Activated naive CD4-positive, alpha-beta T cell treated with anti-CD3 and anti-CD28 coated beads for 36 hours (primary cell): ENCODE measurements at regions not wholly inside any gene's neighbourhood (a gene's known extent, or its start where the extent isn't known, plus 50 kb on each side); places are given as distances from the start of the nearest gene placed in this dataset.

Source experiments
- CTCF ChIA-PET: fragments of 350-600 bp; sonication (Branson Sonifier 250); formaldehyde crosslinking; loops from one replicate; lab custom pipeline; 2021; ENCODE audit warnings: antibody characterized with exemption; lab: Charles Lee
- DNase-seq: peaks from one replicate; pipeline ENCODE4 v3.0.0-alpha.2; 2020
- H3K27ac Mint-ChIP-seq: one replicate; pipeline ENCODE4 v1.8.0; 2021; ENCODE audit warnings: mild to moderate bottlenecking, mixed read lengths
- H3K27me3 Mint-ChIP-seq: one replicate; pipeline ENCODE4 v1.8.0; 2021; ENCODE audit warnings: low read depth, mixed read lengths
- H3K36me3 Mint-ChIP-seq: one replicate; pipeline ENCODE4 v1.8.0; 2021; ENCODE audit warnings: low read depth, mixed read lengths
- H3K4me1 Mint-ChIP-seq: one replicate; pipeline ENCODE4 v1.8.0; 2021; ENCODE audit warnings: low read depth, mixed read lengths
- H3K4me3 Mint-ChIP-seq: one replicate; pipeline ENCODE4 v1.8.0; 2021; ENCODE audit warnings: mild to moderate bottlenecking, moderate library complexity, mixed read lengths
- H3K9me3 Mint-ChIP-seq: one replicate; pipeline ENCODE4 v1.8.0; 2021; ENCODE audit warnings: mixed read lengths
- intact Hi-C: fragments of 100-400 bp; cut with micrococcal nuclease; formaldehyde crosslinking; loops from one replicate; pipeline ENCODE4 v1.15.1; 2023

DNA sequence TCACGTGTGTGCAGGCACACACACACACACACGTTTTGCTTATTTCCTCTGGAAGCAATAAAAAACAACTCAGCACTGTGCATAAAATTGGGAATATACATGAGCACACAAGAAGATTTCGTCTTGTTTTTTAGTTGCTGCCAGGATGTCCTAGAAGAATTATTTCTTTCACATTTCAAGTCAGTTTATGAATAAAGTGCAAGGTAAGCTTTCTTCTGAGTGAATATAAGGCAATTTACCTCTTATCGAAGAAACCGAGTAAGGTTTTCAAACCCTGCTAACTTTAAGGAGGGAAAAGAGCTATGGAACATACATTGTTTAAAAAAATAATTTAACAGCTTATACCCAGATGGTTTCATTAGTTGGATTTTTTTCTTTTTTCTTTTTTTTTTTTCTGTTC lies 855.4 kb upstream of the NR2F2 start:
- CTCF ChIA-PET = no interaction called here

DNA sequence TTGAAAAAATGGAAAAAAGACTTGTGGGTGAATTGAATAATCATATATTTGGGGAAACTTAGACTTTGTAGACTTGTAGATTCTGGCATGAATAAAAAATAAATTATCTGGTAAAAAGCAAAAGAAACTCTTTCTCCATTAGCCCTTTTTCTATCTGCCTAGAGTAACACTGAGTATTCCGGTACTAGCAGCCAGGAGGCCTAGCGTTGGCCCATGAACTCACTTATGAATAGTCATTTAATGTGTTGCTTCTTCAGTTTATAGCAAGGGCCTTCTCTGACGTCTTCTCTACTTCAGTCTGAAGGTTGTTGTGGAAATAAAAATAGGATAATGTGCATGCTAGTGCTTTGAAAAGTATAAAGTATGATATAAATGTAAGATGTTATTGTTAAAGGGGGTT lies 851.2 kb upstream of the NR2F2 start:
- H3K36me3 Mint-ChIP-seq = no peaks in the 10 kb centered on the region
- H3K4me3 Mint-ChIP-seq = no peak overlapping the region
- H3K9me3 Mint-ChIP-seq = peaks cover 3% of the 10 kb centered on the region
- H3K4me1 Mint-ChIP-seq = no peaks in the 10 kb centered on the region
- DNase-seq = no peak
- no peak overlapping the region for H3K27ac Mint-ChIP-seq
- H3K27me3 Mint-ChIP-seq = peaks cover 8% of the 10 kb centered on the region
- CTCF ChIA-PET = no interaction called here
- intact Hi-C loops = no loop called here

More for the DNA sequence above, 855.4 kb upstream of the NR2F2 start:
- peaks cover 8% of the 10 kb centered on the region for H3K27me3 Mint-ChIP-seq
- no peaks in the 10 kb centered on the region for H3K4me1 Mint-ChIP-seq
- DNase-seq = no peak
- H3K9me3 Mint-ChIP-seq = no peaks in the 10 kb centered on the region
- intact Hi-C loops = no loop called here
- no peaks in the 10 kb centered on the region for H3K36me3 Mint-ChIP-seq
- no peak overlapping the region for H3K27ac Mint-ChIP-seq
- no peak overlapping the region for H3K4me3 Mint-ChIP-seq

DNA sequence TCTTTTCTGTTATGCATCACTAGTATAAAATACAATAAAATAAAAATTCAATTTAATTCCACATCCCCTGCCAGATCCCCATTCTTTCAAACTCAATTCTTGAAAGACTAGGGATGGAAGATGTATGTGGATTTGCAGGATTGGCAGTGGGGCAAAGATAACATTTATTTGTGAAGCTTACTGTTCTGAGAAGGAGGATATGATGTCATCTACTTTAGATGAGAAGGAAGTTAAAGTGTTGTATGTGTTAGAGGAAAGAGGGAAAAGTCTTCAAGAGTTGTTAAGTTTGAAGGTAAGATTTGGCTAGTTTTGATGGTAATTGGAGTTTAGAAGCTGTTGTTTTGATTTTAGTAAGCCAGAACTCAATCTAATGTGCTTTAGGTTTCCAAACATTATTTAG lies 845.1 kb upstream of the NR2F2 start:
- H3K27me3 Mint-ChIP-seq = no peaks in the 10 kb centered on the region
- no peak overlapping the region for H3K27ac Mint-ChIP-seq
- no peak for DNase-seq
- peaks cover 2% of the 10 kb centered on the region for H3K4me1 Mint-ChIP-seq
- no peak overlapping the region for H3K4me3 Mint-ChIP-seq
- H3K36me3 Mint-ChIP-seq = no peaks in the 10 kb centered on the region
- intact Hi-C loops = no loop called here
- CTCF ChIA-PET = no interaction called here
- H3K9me3 Mint-ChIP-seq = peaks cover 17% of the 10 kb centered on the region

DNA sequence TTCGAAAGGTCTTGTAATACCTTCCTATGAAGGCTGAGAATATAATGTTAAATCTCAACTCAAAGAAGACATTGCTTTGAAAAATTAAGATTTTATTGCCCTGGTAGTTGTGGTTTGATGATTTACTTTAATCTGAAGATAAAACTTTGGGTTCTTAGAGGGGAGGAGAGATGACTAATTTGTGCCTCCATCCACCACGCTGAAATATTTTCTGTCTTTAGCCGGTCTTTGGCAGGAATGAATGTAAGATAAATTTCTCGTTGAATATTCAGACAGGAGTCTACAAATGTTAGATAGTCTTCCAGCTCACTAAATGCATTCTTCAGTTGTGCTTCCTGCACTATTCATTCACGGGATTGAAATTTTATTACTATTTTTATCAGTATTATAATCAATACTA lies 844.3 kb upstream of the NR2F2 start:
- Mint-ChIP-seq H3K27ac (no peak overlapping the region), H3K27me3 (no peaks in the 10 kb centered on the region), H3K4me3 (no peak overlapping the region), H3K9me3 (peaks cover 17% of the 10 kb centered on the region), H3K4me1 (peaks cover 2% of the 10 kb centered on the region), H3K36me3 (no peaks in the 10 kb centered on the region)
- no peak for DNase-seq
- CTCF ChIA-PET = no interaction called here
- intact Hi-C loops = no loop called here

DNA sequence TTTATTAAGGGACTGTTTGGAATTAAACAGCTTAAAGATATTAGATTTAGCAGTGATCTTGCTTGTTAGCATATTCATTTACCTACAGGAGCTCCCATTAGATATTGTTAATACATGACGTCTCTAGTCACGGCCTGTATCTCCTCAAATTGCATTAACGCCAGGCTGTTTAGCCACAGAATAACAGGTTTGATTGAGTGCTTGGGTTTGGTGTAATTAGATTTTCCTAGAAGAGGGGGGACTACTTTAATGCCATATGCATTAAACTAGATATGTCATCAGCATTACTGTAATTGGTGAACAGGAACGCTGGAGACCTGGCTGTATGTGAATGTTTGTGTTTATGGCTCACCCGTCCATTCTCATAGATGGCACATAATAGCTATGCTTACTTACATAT lies 841.4 kb upstream of the NR2F2 start:
- Mint-ChIP-seq H3K27ac (no peak overlapping the region), H3K36me3 (no peaks in the 10 kb centered on the region), H3K9me3 (peaks cover 16% of the 10 kb centered on the region), H3K4me3 (no peak overlapping the region), H3K27me3 (no peaks in the 10 kb centered on the region), H3K4me1 (peaks cover 2% of the 10 kb centered on the region)
- intact Hi-C loops = no loop called here
- DNase-seq = no peak
- CTCF ChIA-PET = no interaction called here

DNA sequence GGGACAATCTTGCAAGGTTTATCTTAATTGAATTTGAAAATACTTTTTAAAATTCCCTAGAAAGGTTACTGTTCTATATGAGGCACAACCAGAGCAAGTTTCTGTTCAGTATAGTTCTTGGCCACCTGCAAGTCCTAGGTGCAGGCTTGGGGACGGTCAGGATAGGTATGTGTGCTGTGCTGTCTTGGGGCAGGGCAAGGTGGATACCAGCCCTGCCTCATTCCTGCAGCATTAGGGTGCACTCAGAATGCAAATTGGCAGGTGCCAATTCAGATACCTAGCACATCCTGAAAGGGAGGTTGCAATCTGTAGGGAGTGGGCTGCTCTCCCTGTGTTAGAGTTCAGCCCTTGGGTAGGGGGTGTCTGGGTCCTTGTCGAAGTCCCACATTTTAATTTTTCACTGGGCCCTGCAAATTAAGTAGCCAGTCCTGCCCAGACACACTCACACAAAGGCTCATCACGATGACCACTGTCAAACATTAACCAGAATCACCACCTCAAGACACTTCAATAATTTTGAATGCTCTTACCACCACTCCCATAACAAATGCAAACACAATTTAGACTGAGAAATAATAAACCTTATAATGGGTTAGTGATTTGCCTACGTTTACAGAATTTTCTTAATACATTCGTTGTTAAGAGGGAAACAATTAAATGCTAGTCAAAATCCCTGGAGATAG lies 838.0 kb upstream of the NR2F2 start:
- Mint-ChIP-seq H3K27me3 (peaks cover 11% of the 10 kb centered on the region), H3K36me3 (peaks cover 1% of the 10 kb centered on the region), H3K4me3 (no peak overlapping the region), H3K27ac (no peak overlapping the region), H3K4me1 (no peaks in the 10 kb centered on the region), H3K9me3 (no peaks in the 10 kb centered on the region)
- intact Hi-C loops = no loop called here
- CTCF ChIA-PET = no interaction called here
- no peak for DNase-seq

DNA sequence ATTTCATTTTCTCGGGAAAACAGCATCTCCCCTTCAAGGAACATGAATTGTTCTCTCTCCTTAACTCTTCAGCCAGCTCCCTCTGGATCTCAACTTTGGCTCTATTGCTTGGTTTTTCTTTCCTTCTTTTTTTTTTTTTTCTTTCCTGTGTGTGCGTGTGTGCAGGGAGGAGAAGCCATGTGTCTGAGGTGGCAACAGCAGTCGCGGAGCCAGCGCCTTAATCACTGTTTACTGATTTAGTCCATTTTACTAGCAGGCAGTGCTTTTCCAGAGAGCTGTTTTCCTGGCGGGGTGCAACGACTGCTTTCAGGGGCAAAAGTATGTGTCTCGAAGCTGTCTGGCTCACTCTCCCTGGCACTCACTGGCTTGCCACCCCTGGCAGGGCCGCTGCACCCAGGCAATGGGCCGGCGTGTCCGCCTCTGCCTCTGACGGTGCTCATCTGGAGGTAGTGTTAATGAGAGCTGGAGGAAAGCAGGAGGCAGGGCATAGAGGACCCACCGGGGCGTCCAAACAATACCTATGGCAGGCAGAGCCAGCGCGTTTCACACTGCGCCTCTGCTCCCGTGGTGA lies 835.4 kb upstream of the NR2F2 start:
- CTCF ChIA-PET = no interaction called here
- DNase-seq = no peak
- no peaks in the 10 kb centered on the region for H3K9me3 Mint-ChIP-seq
- H3K4me1 Mint-ChIP-seq = peaks cover 8% of the 10 kb centered on the region
- intact Hi-C loops = no loop called here
- no peak overlapping the region for H3K27ac Mint-ChIP-seq
- H3K36me3 Mint-ChIP-seq = peaks cover 1% of the 10 kb centered on the region
- no peak overlapping the region for H3K4me3 Mint-ChIP-seq
- peaks cover 11% of the 10 kb centered on the region for H3K27me3 Mint-ChIP-seq

DNA sequence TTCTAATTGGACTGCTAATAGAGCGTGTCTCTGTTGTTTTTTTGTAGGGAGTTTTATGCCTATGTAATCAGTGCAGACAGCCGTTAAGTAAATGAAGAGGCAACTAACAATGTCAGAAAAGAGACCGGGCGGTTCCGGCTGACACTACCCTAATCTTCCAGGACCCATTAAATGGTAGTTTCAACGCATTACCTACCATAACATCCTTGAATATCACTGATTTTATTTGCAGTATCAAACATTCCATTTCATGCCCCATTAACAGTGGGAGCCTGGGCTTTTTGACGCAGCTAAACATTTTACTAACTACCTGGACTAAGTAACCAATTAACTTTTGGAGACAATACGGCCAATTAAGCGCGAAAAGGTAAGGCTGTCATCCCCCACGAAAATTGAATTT lies 832.9 kb upstream of the NR2F2 start:
- Mint-ChIP-seq H3K4me3 (no peak overlapping the region), H3K27ac (no peak overlapping the region), H3K9me3 (no peaks in the 10 kb centered on the region), H3K4me1 (peaks cover 8% of the 10 kb centered on the region), H3K27me3 (peaks cover 11% of the 10 kb centered on the region), H3K36me3 (peaks cover 1% of the 10 kb centered on the region)
- intact Hi-C loops = no loop called here
- CTCF ChIA-PET = interaction anchor here (0.6 kb wide), 1 partner anchor 588 kb away, joined by 3 read pairs; no protein-coding TSS in a partner anchor
- no peak for DNase-seq

DNA sequence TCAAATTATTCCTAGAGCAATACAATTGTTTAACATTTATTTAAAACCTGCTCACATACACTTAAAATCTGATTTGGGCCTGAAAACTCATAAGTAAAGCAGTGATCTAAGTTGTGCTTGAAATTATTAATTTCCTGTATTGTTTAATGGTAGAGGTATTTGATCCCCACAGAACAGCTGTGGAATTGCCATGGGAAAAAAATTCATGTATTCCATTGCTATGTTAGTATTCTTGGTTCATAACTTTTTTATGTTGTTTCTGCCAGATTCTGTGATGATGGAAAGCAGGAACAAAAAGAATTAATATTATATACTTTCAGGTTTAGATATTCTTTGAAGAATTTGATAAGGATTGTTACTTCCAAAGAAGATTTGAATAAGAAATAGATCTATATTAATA lies 831.5 kb upstream of the NR2F2 start:
- no peak overlapping the region for H3K4me3 Mint-ChIP-seq
- no peak for DNase-seq
- CTCF ChIA-PET = no interaction called here
- no peak overlapping the region for H3K27ac Mint-ChIP-seq
- H3K9me3 Mint-ChIP-seq = no peaks in the 10 kb centered on the region
- intact Hi-C loops = no loop called here
- H3K36me3 Mint-ChIP-seq = peaks cover 1% of the 10 kb centered on the region
- peaks cover 11% of the 10 kb centered on the region for H3K4me1 Mint-ChIP-seq
- H3K27me3 Mint-ChIP-seq = peaks cover 11% of the 10 kb centered on the region

DNA sequence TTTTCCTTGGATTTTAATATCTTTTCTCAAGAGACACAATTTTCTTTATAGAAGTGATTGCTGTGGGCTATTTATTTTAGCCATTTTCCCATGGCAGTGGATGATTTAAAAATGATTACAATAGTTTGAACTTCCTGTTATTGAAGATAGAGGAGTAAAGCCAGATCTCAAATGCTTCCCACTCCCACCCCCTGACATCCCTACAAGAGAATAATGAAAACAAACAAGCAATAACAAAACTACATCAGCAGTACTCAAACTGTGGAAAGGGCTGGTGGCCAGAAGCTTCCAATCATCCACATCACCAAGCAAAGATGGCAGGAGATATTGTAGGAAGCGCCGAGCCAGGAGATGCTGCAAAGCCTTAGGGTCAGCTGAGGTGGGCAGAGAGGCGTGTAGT lies 831.1 kb upstream of the NR2F2 start:
- CTCF ChIA-PET = no interaction called here
- intact Hi-C loops = no loop called here
- H3K4me1 Mint-ChIP-seq = peaks cover 11% of the 10 kb centered on the region

DNA sequence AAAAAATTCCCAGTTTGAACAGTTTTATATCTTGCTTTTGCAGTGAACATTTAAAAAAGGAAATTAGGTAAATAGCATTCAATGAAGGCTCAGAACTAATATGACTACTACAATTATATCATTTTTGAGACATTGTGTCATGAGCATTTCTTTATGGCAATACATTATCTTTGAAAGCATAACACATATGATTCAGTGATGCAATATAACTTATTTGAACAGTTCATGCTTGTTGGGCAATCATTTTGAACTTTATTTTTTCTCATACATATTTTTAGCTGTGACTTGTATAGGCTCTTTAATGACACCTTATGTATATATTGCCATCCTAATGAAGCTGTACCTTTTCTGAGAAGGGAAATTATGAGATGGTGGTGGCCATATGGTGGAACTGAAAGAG lies 828.6 kb upstream of the NR2F2 start:
- Mint-ChIP-seq H3K4me1 (peaks cover 11% of the 10 kb centered on the region), H3K27ac (no peak overlapping the region), H3K9me3 (no peaks in the 10 kb centered on the region), H3K27me3 (no peaks in the 10 kb centered on the region), H3K36me3 (no peaks in the 10 kb centered on the region), H3K4me3 (no peak overlapping the region)
- intact Hi-C loops = no loop called here
- CTCF ChIA-PET = interaction anchor here (0.6 kb wide), 1 partner anchor 52 kb away, joined by 3 read pairs; no protein-coding TSS in a partner anchor
- no peak for DNase-seq

More for the DNA sequence above, 831.1 kb upstream of the NR2F2 start:
- DNase-seq = no peak
- peaks cover 11% of the 10 kb centered on the region for H3K27me3 Mint-ChIP-seq
- H3K4me3 Mint-ChIP-seq = no peak overlapping the region
- no peak overlapping the region for H3K27ac Mint-ChIP-seq
- peaks cover 1% of the 10 kb centered on the region for H3K36me3 Mint-ChIP-seq
- no peaks in the 10 kb centered on the region for H3K9me3 Mint-ChIP-seq

DNA sequence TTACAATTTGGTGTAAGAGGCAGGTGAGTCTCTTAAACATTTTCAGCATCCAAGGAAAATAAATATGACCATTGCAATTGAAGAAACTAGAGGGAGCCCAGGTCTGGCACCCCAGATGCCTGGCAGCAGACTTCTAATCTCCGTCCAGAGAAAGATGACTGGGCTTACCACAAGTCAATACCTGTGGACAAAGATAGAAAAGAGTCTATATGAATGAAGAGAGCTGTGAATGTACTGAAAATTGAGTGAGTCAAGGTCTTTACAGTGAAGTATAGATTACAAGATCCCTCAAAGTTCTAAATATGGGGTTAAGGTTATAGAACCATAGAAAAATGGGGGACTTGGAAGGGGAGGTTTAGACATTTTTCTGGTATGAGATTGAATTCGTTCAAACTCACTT lies 827.4 kb upstream of the NR2F2 start:
- Mint-ChIP-seq H3K4me3 (no peak overlapping the region), H3K27ac (no peak overlapping the region), H3K9me3 (no peaks in the 10 kb centered on the region), H3K4me1 (peaks cover 11% of the 10 kb centered on the region), H3K36me3 (no peaks in the 10 kb centered on the region), H3K27me3 (no peaks in the 10 kb centered on the region)
- CTCF ChIA-PET = no interaction called here
- no peak for DNase-seq
- intact Hi-C loops = no loop called here

DNA sequence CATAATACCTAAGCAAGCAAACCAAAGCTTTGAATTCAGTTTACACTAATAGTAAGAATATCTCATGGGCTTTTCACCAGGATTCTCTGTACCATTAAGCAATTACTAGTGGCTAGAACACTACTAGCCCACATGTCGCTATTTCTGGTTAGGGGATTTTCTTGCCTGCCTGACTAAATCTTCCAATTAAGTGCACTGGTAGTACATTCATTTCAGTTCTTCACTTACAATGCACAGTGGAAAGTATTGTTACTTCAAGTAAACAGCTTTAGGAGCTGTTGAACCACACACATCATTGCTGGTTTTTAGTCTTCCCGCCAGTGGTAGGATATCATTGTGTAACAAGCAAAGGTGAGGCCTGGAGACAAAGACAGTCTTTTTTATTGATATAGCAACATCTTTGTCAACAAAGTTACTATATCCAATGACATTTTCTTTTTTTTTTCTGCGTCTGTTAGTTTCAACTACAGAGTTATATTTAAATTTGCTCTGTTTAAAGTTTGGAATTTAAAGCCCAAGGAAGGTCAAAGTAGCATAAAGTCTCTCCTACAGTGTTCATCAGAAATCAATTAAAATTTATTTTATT lies 826.8 kb upstream of the NR2F2 start:
- Mint-ChIP-seq H3K4me3 (no peak overlapping the region), H3K9me3 (no peaks in the 10 kb centered on the region), H3K27ac (no peak overlapping the region), H3K27me3 (no peaks in the 10 kb centered on the region), H3K4me1 (peaks cover 9% of the 10 kb centered on the region), H3K36me3 (no peaks in the 10 kb centered on the region)
- intact Hi-C loops = no loop called here
- CTCF ChIA-PET = no interaction called here
- DNase-seq = no peak
